ENCODE measurements at regions not wholly inside any gene's neighbourhood (a gene's known extent, or its start where the extent isn't known, plus 50 kb on each side); places are given as distances from the start of the nearest gene placed in this dataset.
"Not testable (repeated sequence)": the region's sequence is repeated elsewhere in the genome, so short reads cannot be mapped to it uniquely, and the experiment has no call there.

- TF ChIP-seq, protein P1, sequence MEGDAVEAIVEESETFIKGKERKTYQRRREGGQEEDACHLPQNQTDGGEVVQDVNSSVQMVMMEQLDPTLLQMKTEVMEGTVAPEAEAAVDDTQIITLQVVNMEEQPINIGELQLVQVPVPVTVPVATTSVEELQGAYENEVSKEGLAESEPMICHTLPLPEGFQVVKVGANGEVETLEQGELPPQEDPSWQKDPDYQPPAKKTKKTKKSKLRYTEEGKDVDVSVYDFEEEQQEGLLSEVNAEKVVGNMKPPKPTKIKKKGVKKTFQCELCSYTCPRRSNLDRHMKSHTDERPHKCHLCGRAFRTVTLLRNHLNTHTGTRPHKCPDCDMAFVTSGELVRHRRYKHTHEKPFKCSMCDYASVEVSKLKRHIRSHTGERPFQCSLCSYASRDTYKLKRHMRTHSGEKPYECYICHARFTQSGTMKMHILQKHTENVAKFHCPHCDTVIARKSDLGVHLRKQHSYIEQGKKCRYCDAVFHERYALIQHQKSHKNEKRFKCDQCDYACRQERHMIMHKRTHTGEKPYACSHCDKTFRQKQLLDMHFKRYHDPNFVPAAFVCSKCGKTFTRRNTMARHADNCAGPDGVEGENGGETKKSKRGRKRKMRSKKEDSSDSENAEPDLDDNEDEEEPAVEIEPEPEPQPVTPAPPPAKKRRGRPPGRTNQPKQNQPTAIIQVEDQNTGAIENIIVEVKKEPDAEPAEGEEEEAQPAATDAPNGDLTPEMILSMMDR (IDR thresholded peaks at IDR 0.05), result not testable (repeated sequence)
- TF ChIP-seq EP300 (IDR thresholded peaks at IDR 0.05); POLR2AphosphoS5 (IDR thresholded peaks at IDR 0.05); POLR2A (IDR thresholded peaks at IDR 0.05; ENCODE audit: low read depth): not testable (repeated sequence)
Observed at GRCh38 chrY:12391655-12392559, 309.1 kb upstream of the USP9Y start.
